CD1c-positive myeloid dendritic cell (primary cell): ENCODE measurements at regions not wholly inside any gene's neighbourhood (a gene's known extent, or its start where the extent isn't known, plus 50 kb on each side); places are given as distances from the start of the nearest gene placed in this dataset.
"Not testable (repeated sequence)": the region's sequence is repeated elsewhere in the genome, so short reads cannot be mapped to it uniquely, and the experiment has no call there.

Experiments
- DNase-seq: peaks from one replicate; pipeline ENCODE4 v3.0.0-alpha.2; 2016; ENCODE audit errors: extremely low spot score

DNA sequence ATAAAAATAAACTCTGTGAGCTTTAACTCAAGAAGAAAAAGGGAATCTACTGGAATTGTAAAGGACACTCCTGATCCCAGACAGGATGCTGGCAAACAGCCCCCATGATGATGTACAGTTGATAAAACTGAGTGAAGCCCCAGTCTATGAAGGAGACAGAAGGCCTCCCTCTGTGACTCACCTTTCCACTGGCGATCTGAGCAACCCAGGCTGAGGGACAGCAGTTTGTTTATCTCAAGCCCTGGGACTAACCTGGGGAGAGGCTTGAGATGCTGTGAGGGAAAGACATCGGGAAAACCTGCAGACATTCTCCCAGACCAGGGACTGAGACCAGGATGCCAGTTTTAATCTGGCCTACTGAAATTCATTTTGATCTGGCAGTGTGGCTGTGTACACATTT, 104.5 kb upstream of the CDH2 start:
- DNase-seq, result no peak

DNA sequence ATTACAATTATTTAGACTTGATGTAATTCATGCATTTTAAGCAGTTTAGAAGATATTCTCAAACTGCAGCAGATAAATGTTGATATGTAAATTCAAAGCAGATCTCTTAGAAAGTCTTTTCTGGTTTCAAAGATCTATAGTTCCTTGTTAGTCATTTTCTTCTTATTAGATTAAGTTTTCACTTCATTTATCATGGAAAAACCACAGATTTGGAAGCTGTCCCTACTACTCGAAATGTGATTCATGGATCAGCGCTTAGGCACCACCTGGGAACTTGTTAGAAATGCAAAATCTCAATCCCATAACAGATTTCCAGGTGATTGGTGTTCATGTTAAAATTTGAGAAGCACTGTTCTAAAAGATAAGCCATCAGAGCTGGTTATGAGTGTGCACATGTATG, 92.8 kb upstream of the CDH2 start:
- no peak for DNase-seq

DNA sequence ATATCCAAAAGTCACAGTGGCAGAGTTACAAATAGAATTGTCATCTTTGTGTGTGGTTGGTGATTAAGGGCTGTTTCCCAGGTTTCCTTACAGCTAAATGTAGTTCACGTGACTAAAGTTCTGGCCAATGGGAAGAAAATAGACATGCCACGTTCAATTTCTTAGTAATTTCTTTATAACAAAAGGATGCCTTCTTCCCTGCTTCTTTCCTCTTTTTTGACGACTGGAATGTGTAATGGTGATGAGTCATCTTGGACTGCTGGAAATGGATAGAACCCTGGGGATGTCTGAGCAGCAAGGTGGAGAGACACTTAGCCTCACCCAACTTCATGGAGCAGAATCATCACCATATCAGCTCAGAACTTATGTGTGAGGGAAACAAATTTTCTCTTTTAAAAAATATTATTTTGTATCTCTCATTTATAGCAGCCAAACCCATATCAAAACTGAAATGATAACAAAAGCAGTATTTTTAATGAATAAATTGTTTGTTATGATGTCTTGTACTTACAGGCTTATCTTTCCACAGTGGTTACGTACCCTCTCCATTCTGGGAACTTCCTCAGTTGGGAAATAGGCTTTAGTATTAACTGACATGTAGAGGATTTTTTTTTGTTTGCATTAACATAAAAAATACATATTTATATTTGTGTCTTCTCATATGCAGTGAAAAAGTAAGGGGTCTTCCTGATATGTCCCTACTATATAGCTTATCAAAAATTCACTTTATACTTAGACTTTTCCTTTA, 91.1 kb upstream of the CDH2 start:
- no peak for DNase-seq

DNA sequence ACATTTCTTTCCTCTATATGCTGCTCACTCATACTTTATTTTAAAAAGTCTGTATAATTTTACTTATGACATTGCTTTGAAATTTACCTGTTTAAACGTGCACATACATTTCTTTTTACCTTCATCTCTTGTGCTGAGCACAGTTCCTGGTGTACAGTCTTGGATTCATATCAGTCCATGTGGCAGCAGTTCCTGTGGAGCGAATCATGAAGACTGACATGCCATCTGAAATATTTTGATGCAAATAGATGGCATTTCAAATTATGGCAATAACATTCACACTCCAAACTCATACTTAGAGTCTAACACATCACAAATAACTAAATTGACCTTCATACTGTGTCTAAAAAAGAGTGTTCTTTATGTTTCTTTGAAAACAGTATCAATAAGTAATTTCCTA, 90.3 kb upstream of the CDH2 start:
- DNase-seq, result no peak

DNA sequence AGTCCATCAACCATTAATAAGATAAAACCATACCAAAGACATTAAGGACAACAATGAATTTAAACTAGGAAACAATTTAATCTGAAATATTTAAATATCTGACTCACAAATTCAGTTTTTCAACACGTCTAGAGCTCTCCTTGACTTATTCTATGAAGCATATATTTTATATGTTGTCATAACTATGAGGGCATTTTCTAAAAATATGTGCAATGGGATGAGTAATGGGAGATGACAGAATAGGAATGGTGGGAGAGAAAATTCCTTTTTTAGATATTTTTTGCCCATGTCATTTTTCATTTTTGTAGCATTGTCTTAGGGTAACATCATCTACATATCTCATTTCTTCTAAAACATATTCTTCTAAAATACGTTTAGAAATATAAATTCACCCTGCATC, 79.2 kb upstream of the CDH2 start:
- DNase-seq, result no peak

DNA sequence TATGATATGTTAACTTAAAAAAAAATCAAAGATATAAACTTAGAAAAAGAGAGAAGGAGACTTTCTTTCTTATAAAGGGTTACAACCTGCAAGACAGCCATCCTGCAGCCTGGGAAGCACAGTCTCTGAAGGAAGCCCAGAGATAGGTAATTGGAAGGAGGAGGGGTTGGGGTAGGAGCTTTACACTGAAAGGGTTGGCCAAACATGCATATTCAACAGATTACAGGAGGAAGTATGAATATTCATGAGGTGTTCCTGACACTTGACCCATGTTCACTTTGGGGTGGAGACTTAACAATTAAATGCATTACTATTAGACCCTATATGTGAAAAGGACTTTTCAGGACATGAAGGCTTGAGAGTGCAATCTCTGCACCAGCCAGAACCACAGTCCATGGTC, 71.7 kb upstream of the CDH2 start:
- no peak for DNase-seq

DNA sequence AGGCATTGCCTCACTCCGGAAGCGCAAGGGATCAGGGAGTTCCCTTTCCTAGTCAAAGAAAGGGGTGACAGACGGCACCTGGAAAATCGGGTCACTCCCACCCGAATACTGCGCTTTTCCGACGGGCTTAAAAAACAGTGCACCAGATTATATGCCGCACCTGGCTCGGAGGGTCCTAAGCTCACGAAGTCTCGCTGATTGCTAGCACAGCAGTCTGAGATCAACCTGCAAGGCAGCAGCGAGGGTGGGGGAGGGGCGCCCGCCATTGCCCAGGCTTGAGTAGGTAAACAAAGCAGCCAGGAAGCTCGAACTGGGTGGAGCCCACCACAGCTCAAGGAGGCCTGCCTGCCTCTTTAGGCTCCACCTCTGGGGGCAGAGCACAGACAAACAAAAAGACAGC, 63.7 kb upstream of the CDH2 start:
- not testable (repeated sequence) for DNase-seq

DNA sequence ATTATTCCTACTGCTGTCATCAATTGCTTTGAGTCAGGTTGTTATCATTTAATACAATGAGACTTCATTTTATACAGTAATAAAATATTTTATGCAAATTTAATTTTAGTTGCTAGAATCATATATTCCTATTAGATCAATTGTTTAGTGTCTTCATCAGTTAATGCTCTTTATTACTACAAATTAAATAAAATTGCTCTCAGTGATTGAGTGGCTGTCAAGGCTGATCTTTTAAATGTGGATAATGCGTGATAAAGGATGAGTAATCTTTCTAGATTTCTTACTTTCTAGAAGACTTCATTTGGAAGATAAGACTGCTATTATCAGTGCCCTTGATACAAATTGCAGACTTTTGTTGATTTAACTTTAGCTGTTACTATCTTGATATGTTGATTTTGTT, 59.6 kb upstream of the CDH2 start:
- no peak for DNase-seq
